Stomach (tissue), 4 donors: ENCODE measurements at regions not wholly inside any gene's neighbourhood (a gene's known extent, or its start where the extent isn't known, plus 50 kb on each side); places are given as distances from the start of the nearest gene placed in this dataset.

Experiments
- CTCF ChIP-seq, 7 experiments: fragments of 450-650 bp in 4 of 7; fragments of 200-600 bp in 3 of 7; sonication (generic) in 3 of 7; IDR thresholded peaks; one replicate each; pipeline ENCODE4 v1.5.1; 2016 to 2019; ENCODE audit warnings: antibody characterized with exemption in 7 of 7, control low read depth in 2 of 7, mild to moderate bottlenecking in 1 of 7
- EP300 ChIP-seq: sonication (generic); formaldehyde crosslinking; IDR thresholded peaks from one replicate; pipeline ENCODE4 v1.6.1; 2017; ENCODE audit warnings: antibody characterized with exemption
- POLR2A ChIP-seq, 4 donors: fragments of 450-650 bp; IDR thresholded peaks; one replicate each; pipeline ENCODE4 v1.6.1; 2016; ENCODE audit warnings: antibody characterized with exemption in 4 of 4, control low read depth in 2 of 4, mild to moderate bottlenecking in 1 of 4, moderate library complexity in 1 of 4

- no peak for TF ChIP-seq CTCF (IDR thresholded peaks at IDR 0.05)
- no peak for TF ChIP-seq POLR2A (IDR thresholded peaks at IDR 0.05)
- no peak for TF ChIP-seq EP300
These were observed 144.3 kb downstream of the CHIC2 start for GRCh38 chr4:53920116-53920515.
